WTC11 (cell line): ENCODE measurements at regions not wholly inside any gene's neighbourhood (a gene's known extent, or its start where the extent isn't known, plus 50 kb on each side); places are given as distances from the start of the nearest gene placed in this dataset.

Experiments used
- ATAC-seq: fragments of 200-7000 bp; cut with Tn5 transposase; 2 replicates; pipeline ENCODE4 v1.10.0; 2021; ENCODE audit warnings: mild to moderate bottlenecking, moderate library complexity
- CTCF ChIA-PET: fragments of 300-600 bp; sonication (Branson Sonifier 250); formaldehyde crosslinking; loops from one replicate; lab custom pipeline; 2021; ENCODE audit warnings: antibody characterized with exemption; lab: Charles Lee
- POLR2A ChIA-PET: fragments of 350-600 bp; sonication (Branson Sonifier 250); formaldehyde crosslinking; loops from one replicate; lab custom pipeline; 2021; ENCODE audit warnings: antibody characterized with exemption; lab: Charles Lee
- DNase-seq: peaks from one replicate; pipeline ENCODE4 v3.0.0; 2021; ENCODE audit warnings: low spot score
- H3K27ac Mint-ChIP-seq: 2 replicates; pipeline ENCODE4 v1.8.0; 2021; ENCODE audit warnings: mixed read lengths
- H3K27me3 Mint-ChIP-seq: 2 replicates; pipeline ENCODE4 v1.8.0; 2021; ENCODE audit warnings: low read depth, mild to moderate bottlenecking, moderate library complexity, mixed read lengths
- H3K36me3 Mint-ChIP-seq: 2 replicates; pipeline ENCODE4 v1.8.0; 2021; ENCODE audit warnings: mixed read lengths
- H3K4me1 Mint-ChIP-seq: 2 replicates; pipeline ENCODE4 v1.8.0; 2022; ENCODE audit warnings: mixed read lengths
- H3K4me3 Mint-ChIP-seq: 2 replicates; pipeline ENCODE4 v1.8.0; 2021; ENCODE audit warnings: mild to moderate bottlenecking, moderate library complexity, mixed read lengths
- H3K9me3 Mint-ChIP-seq: 2 replicates; pipeline ENCODE4 v1.8.0; 2021; ENCODE audit warnings: mixed read lengths
- AFF4 ChIP-seq: sonication (generic); formaldehyde crosslinking; IDR thresholded peaks from 2 replicates; pipeline ENCODE4 v1.8.1; 2023; ENCODE audit warnings: mild to moderate bottlenecking, missing genetic modification reagents, borderline replicate concordance
- AR ChIP-seq: fragments of 250-450 bp; sonication (Bioruptor Pico); IDR thresholded peaks from 2 replicates; pipeline ENCODE4 v1.9.0; 2021; ENCODE audit warnings: mild to moderate bottlenecking
- CREM ChIP-seq: sonication (generic); formaldehyde crosslinking; IDR thresholded peaks from 2 replicates; pipeline ENCODE4 v1.8.1; 2022; ENCODE audit warnings: mild to moderate bottlenecking, missing genetic modification reagents, moderate library complexity
- EMX1 ChIP-seq: fragments of 250-450 bp; sonication (Bioruptor Pico); IDR thresholded peaks from 2 replicates; pipeline ENCODE4 v1.8.0; 2021; ENCODE audit warnings: mild to moderate bottlenecking
- ERG ChIP-seq: fragments of 250-450 bp; sonication (Bioruptor Pico); IDR thresholded peaks from 2 replicates; pipeline ENCODE4 v1.8.0; 2021; ENCODE audit warnings: mild to moderate bottlenecking
- ETV6 ChIP-seq: sonication (generic); formaldehyde crosslinking; IDR thresholded peaks from 2 replicates; pipeline ENCODE4 v1.8.1; 2022; ENCODE audit warnings: mild to moderate bottlenecking, missing genetic modification reagents
- FOXJ3 ChIP-seq: sonication (generic); formaldehyde crosslinking; IDR thresholded peaks from 2 replicates; pipeline ENCODE4 v1.9.0; 2021; ENCODE audit warnings: missing genetic modification reagents, mild to moderate bottlenecking, borderline replicate concordance
- GRHL2 ChIP-seq: fragments of 250-450 bp; sonication (Bioruptor Pico); IDR thresholded peaks from 2 replicates; pipeline ENCODE4 v1.8.0; 2022; ENCODE audit warnings: mild to moderate bottlenecking, moderate library complexity; ENCODE audit not compliant: insufficient replicate concordance, severe bottlenecking
- IRF2 ChIP-seq: sonication (generic); formaldehyde crosslinking; IDR thresholded peaks from 2 replicates; pipeline ENCODE4 v1.8.0; 2022; ENCODE audit warnings: low read depth, missing genetic modification reagents, borderline replicate concordance
- JAZF1 ChIP-seq: fragments of 250-450 bp; sonication (Bioruptor Pico); IDR thresholded peaks from 2 replicates; pipeline ENCODE4 v1.9.0; 2021; ENCODE audit warnings: moderate library complexity, mild to moderate bottlenecking, inconsistent platforms
- MLX ChIP-seq: sonication (generic); formaldehyde crosslinking; IDR thresholded peaks from 2 replicates; pipeline ENCODE4 v1.8.1; 2023; ENCODE audit warnings: mild to moderate bottlenecking, missing genetic modification reagents, moderate library complexity
- NFATC4 ChIP-seq: fragments of 250-450 bp; sonication (Bioruptor Pico); IDR thresholded peaks from 2 replicates; pipeline ENCODE4 v1.9.0; 2021; ENCODE audit warnings: mild to moderate bottlenecking
- NR3C1 ChIP-seq: sonication (generic); formaldehyde crosslinking; conservative IDR thresholded peaks from 2 replicates; pipeline ENCODE4 v1.8.1; 2023; ENCODE audit warnings: low read depth, mild to moderate bottlenecking, missing genetic modification reagents
- RELA ChIP-seq: sonication (generic); formaldehyde crosslinking; IDR thresholded peaks from 2 replicates; pipeline ENCODE4 v1.8.1; 2022; ENCODE audit warnings: missing genetic modification reagents, mild to moderate bottlenecking, borderline replicate concordance
- TCF7 ChIP-seq: sonication (generic); formaldehyde crosslinking; IDR thresholded peaks from 2 replicates; pipeline ENCODE4 v1.8.0; 2022; ENCODE audit warnings: mild to moderate bottlenecking, low read depth, missing genetic modification reagents, moderate library complexity
- ZBTB21 ChIP-seq: sonication (generic); formaldehyde crosslinking; IDR thresholded peaks from 2 replicates; pipeline ENCODE4 v1.8.1; 2023; ENCODE audit warnings: mild to moderate bottlenecking, missing genetic modification reagents, borderline replicate concordance
- ZNF121 ChIP-seq: sonication (generic); formaldehyde crosslinking; IDR thresholded peaks from 2 replicates; pipeline ENCODE4 v1.8.0; 2023; ENCODE audit warnings: missing genetic modification reagents
- ZNF281 ChIP-seq: sonication (generic); formaldehyde crosslinking; IDR thresholded peaks from 2 replicates; pipeline ENCODE4 v1.8.0; 2023; ENCODE audit warnings: mild to moderate bottlenecking, missing genetic modification reagents
- ZNF416 ChIP-seq: fragments of 250-450 bp; sonication (Bioruptor Pico); IDR thresholded peaks from 2 replicates; pipeline ENCODE4 v1.9.0; 2021; ENCODE audit warnings: mild to moderate bottlenecking, inconsistent platforms
- ZNF423 ChIP-seq: fragments of 250-450 bp; sonication (Bioruptor Pico); IDR thresholded peaks from 2 replicates; pipeline ENCODE4 v2.1.2; 2022; ENCODE audit warnings: mild to moderate bottlenecking, moderate library complexity
- ZSCAN18 ChIP-seq: fragments of 250-450 bp; sonication (Bioruptor Pico); IDR thresholded peaks from 2 replicates; pipeline ENCODE4 v2.1.2; 2022; ENCODE audit warnings: mild to moderate bottlenecking, moderate library complexity

GRCh38 chr3:5445676-5446201 is 258.2 kb downstream of the EDEM1 start:
- H3K4me1 Mint-ChIP-seq, result no peaks in the 10 kb centered on the region
- H3K9me3 Mint-ChIP-seq, result peaks cover 64% of the 10 kb centered on the region
- no peak for DNase-seq
- no peak overlapping the region for H3K4me3 Mint-ChIP-seq
- no peak overlapping the region for H3K27ac Mint-ChIP-seq
- 0 out of 2 replicates have a peak, but pooled peaks cover 3% of the 10 kb centered on the region for H3K27me3 Mint-ChIP-seq
- no peak for ATAC-seq
- ChIA-PET CTCF (interaction anchor here (0.6 kb wide), 1 partner anchor 197 kb away, joined by 4 read pairs; no protein-coding TSS in a partner anchor), POLR2A (no interaction called here)
- TF ChIP-seq FOXJ3 (CRISPR knock-in tag) (no peak), CREM (CRISPR knock-in tag) (no peak), NR3C1 (CRISPR knock-in tag) (no peak), GRHL2 (CRISPR knock-in tag) (no peak), ZNF423 (CRISPR knock-in tag) (no peak), MLX (CRISPR knock-in tag) (no peak), JAZF1 (CRISPR knock-in tag) (no peak), RELA (CRISPR knock-in tag) (no peak), ZNF416 (CRISPR knock-in tag) (no peak)
- H3K36me3 Mint-ChIP-seq, result peaks cover 17% of the 10 kb centered on the region

- peaks cover 62% of the 10 kb centered on the region for H3K9me3 Mint-ChIP-seq
- ChIA-PET POLR2A (no interaction called here), CTCF (no interaction called here)
- DNase-seq (no peak), ATAC-seq (no peak)
- no peak overlapping the region for H3K4me3 Mint-ChIP-seq
- 0 out of 2 replicates have a peak, but pooled peaks cover 3% of the 10 kb centered on the region for H3K27me3 Mint-ChIP-seq
- H3K4me1 Mint-ChIP-seq, result no peaks in the 10 kb centered on the region
- no peak overlapping the region for H3K27ac Mint-ChIP-seq
- H3K36me3 Mint-ChIP-seq, result peaks cover 16% of the 10 kb centered on the region
- TF ChIP-seq IRF2 (CRISPR knock-in tag), result no peak
- no peak for TF ChIP-seq ZNF121
- no peak for TF ChIP-seq AR (CRISPR knock-in tag)
- no peak for TF ChIP-seq ZSCAN18 (CRISPR knock-in tag)
- no peak for TF ChIP-seq ZNF281 (CRISPR knock-in tag)
- no peak for TF ChIP-seq EMX1 (CRISPR knock-in tag)
- no peak for TF ChIP-seq TCF7 (CRISPR knock-in tag)
- TF ChIP-seq NFATC4, result no peak
- no peak for TF ChIP-seq ERG (CRISPR knock-in tag)
- TF ChIP-seq ZNF423 (CRISPR knock-in tag), result no peak
- no peak for TF ChIP-seq ZBTB21 (CRISPR knock-in tag)
- TF ChIP-seq ETV6, result no peak
- TF ChIP-seq AFF4 (CRISPR knock-in tag), result no peak
Measured at GRCh38 chr3:5448246-5448645, 260.7 kb downstream of the EDEM1 start.
